DMS 273 (cell line): ENCODE measurements at regions not wholly inside any gene's neighbourhood (a gene's known extent, or its start where the extent isn't known, plus 50 kb on each side); places are given as distances from the start of the nearest gene placed in this dataset.
A peak's percentile ranks its signal among the peaks of the same experiment; 100 is the strongest.

Experiments used
- DNase-seq: peaks from one replicate; lab custom pipeline; 2025; ENCODE audit not compliant: unreplicated experiment; lab: John Stamatoyannopoulos, UW

DNA sequence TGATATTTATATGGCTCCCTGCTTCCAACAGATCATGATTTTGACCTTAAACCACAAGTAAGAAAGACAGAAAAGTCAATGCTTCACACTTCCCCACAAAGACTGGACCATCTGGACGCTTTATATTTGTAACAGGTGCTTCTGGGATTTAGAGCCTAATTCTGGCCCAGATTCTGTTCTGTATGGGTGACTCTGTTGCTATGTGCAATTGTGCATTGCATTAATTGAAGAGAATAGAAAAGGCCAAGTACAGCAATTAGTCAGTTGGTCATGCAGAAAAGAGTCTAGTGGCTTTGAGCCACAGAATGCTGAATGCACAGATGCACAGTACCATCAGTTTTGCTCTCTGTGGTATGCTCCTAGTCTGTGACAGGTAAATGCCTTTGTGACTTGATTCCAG lies 657.4 kb upstream of the ATXN8OS start:
- DNase-seq: peak; percentile 79

GRCh38 chr13:69425235-69425634 lies 682.4 kb upstream of the ATXN8OS start:
- DNase-seq: no peak

GRCh38 chr13:69423844-69424243 lies 683.8 kb upstream of the ATXN8OS start:
- DNase-seq: peak; percentile 17

DNA sequence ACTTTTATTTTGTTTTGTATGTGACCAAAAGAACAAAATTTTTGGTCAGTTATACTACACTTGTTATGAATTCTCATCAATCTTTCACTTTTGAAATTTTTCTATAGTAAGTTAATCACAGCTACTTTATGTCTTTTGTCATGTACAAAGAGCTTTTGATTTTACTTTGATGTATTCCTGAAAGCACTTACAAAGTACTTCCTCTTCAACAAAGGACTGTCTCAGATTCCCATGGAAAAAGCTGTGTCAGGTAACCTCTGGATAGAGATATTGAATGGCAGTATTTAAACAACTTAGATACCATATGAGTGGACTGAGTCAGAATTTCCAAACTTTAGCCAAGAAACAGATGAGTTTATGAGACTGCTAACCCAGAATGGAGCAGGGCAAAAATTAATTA lies 689.3 kb upstream of the ATXN8OS start:
- no peak for DNase-seq

DNA sequence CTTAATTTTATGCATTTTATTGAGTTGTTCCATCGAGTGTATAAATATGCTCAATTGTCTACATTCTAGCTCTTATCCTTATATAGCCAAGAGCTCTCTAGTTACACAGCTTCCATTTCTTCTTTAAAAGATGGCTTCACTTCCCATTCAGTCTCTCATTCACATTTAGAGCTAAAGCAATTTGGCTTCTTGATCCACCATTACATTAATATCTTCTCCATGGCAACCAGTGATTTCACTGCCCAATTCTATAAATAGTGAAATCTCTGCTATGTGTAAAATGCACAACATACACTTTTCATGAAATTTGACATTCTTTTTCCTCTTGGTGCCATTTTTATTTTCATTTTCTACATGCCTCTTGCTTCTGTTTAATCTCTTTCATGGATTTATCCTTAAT lies 696.9 kb upstream of the ATXN8OS start:
- DNase-seq: no peak

DNA sequence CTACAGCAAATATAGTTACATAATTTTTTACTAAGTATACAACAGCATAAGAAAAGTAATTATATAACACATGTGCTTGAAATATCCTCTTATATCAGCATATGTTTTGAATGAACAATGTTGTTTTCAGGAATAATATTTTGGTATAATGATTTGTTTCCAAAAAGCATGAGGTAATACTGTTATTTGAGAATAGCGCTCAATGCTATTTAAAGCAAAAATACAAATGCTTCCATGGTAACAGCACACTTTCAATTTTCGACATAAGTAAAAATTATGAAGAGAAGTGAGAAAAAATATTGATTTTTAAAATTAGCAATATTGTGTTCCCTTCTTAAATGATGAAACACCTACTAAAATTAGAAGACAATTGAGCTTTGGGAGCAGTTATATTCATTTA lies 715.9 kb upstream of the ATXN8OS start:
- no peak for DNase-seq

GRCh38 chr13:69389899-69390298 lies 717.7 kb upstream of the ATXN8OS start:
- no peak for DNase-seq

DNA sequence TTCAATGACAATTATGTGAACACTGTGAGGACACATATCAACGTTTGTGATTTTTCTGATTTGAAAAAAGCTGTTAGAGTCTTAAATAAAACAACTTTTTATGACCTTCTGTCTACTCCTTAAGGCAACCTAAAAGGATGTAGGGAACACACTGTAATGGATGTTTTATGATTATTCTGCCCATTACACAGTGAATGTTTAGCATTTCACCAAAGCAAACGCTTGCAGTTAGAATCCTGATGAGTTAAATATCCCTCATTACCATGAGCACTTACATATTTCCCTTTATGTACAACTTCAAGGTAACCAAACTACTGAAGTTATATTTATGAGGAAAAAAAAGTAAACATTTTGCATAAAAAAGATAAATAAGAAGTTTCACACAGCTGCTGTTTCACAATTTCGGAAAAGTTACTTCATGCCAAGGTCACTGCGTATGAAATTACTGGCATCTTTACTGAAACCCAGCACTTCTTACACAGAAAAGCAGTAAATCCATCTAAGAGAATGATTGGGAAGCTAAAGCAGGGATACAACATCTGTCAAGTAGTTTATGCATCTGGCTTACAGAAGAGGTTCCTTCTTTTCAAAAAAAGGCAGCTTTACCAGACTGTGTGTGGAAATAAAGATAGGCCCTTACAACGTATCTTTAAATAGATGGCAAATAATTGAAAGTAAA lies 733.7 kb upstream of the ATXN8OS start:
- peak; percentile 5 for DNase-seq

- no peak for DNase-seq
Observed at GRCh38 chr13:69363360-69363759, 744.3 kb upstream of the ATXN8OS start.

DNA sequence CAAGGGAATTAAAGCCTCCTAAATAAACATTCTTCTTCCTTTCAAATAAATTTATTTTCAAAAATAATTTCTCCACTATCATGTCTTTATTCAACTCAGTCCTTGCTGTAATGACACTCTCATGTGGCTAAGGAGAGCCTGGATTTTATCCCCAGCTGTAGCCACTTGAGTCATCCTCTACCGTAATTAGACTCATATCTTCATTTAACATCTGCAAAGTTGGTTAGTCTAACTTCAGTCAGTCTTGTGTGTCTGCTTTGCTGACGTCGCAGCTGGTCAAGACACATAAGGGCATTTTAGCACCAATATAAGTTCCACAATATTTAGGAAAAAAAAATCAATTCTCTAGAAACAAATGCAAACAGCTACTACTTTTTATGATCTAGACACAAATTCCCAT lies 776.4 kb upstream of the ATXN8OS start:
- no peak for DNase-seq

- peak; percentile 57 for DNase-seq
Observed at GRCh38 chr13:69324090-69324886, 783.3 kb upstream of the ATXN8OS start.

- no peak for DNase-seq
Observed at GRCh38 chr13:69319656-69320055, 788.0 kb upstream of the ATXN8OS start.

GRCh38 chr13:69315039-69315438 lies 792.6 kb upstream of the ATXN8OS start:
- no peak for DNase-seq

- DNase-seq: no peak
Observed at GRCh38 chr13:69306766-69307165, 800.9 kb upstream of the ATXN8OS start.

GRCh38 chr13:69300131-69300530 lies 807.5 kb upstream of the ATXN8OS start:
- no peak for DNase-seq

- no peak for DNase-seq
Observed at GRCh38 chr13:69296130-69296529, 811.5 kb upstream of the ATXN8OS start.

GRCh38 chr13:69292789-69293425 lies 814.7 kb upstream of the ATXN8OS start:
- DNase-seq: no peak

- no peak for DNase-seq
Observed at GRCh38 chr13:69291292-69291906, 816.2 kb upstream of the ATXN8OS start.

DNA sequence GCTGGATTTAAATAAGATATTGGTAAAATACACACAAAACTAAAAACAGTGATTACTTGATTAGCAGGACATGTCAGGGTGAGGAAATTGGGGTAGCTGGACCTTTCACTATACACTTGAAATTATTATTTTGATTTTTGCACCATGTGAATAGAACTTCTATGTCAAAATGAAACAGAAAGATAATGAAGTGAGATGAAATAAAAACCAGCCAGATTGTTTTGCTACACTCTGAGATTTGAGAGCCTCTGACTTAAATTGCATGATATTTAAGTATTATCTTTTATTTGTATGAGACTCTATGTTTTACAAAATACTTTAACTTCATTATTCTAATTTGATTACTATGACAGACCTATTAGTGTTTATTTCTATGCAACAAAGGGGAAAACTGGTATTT lies 819.6 kb upstream of the ATXN8OS start:
- no peak for DNase-seq

- no peak for DNase-seq
Observed at GRCh38 chr13:69287050-69287698, 820.5 kb upstream of the ATXN8OS start.

- no peak for DNase-seq
Observed at GRCh38 chr13:69283837-69284236, 823.8 kb upstream of the ATXN8OS start.
